IMR-90 (cell line): ENCODE measurements at regions not wholly inside any gene's neighbourhood (a gene's known extent, or its start where the extent isn't known, plus 50 kb on each side); places are given as distances from the start of the nearest gene placed in this dataset.
A peak's percentile ranks its signal among the peaks of the same experiment; 100 is the strongest.

ENCODE experiments used
- ATAC-seq: fragments of 200-7000 bp; cut with Tn5 transposase; 2 replicates; pipeline ENCODE4 v1.9.1; 2020; ENCODE audit warnings: low read depth, mild to moderate bottlenecking, moderate library complexity
- BruUV-seq: library from RNA; stranded (reverse); fragments of 400-500 nt; replicated peaks from 2 replicates; lab custom pipeline; 2021; lab: Mats Ljungman, UMichigan
- CTCF ChIA-PET: fragments of 300-600 bp; formaldehyde crosslinking; extraction: SDS; loops from one replicate; lab custom pipeline; 2021; ENCODE audit warnings: antibody characterized with exemption; lab: Yijun Ruan, JAX
- POLR2A ChIA-PET: fragments of 300-600 bp; sonication (Branson Sonifier 250); formaldehyde crosslinking; loops from one replicate; lab custom pipeline; 2022; ENCODE audit warnings: antibody characterized with exemption; ENCODE audit not compliant: unreplicated experiment; lab: Charles Lee
- DNase-seq: peaks from one replicate; pipeline ENCODE4 v3.0.0; 2013
- H2AFZ ChIP-seq: replicated peaks from 2 replicates; pipeline ENCODE3; 2013; ENCODE audit warnings: low read length, mild to moderate bottlenecking; ENCODE audit not compliant: poor library complexity
- H2AK5ac ChIP-seq: 2 replicates; pipeline ENCODE4 v1.6.1; 2013; ENCODE audit warnings: low read depth, low read length, inconsistent platforms
- H2AK9ac ChIP-seq: replicated peaks from 2 replicates; pipeline ENCODE3; 2013; ENCODE audit warnings: mild to moderate bottlenecking, low read depth, low read length, moderate library complexity; ENCODE audit not compliant: poor library complexity
- H2BK120ac ChIP-seq: 2 replicates; pipeline ENCODE4 v1.6.1; 2013; ENCODE audit warnings: low read depth, low read length, inconsistent platforms
- H2BK15ac ChIP-seq: 3 replicates; pipeline ENCODE4 v1.6.1; 2013; ENCODE audit warnings: low read depth, low read length, inconsistent platforms
- H2BK20ac ChIP-seq: 2 replicates; pipeline ENCODE4 v1.6.1; 2013; ENCODE audit warnings: low read depth, mild to moderate bottlenecking, inconsistent platforms, low read length, moderate library complexity
- H2BK5ac ChIP-seq: 2 replicates; pipeline ENCODE4 v1.6.1; 2013; ENCODE audit warnings: mild to moderate bottlenecking, low read depth, low read length, inconsistent platforms; ENCODE audit not compliant: poor library complexity, severe bottlenecking
- H3K14ac ChIP-seq: replicated peaks from 2 replicates; pipeline ENCODE4 v1.6.1; 2013; ENCODE audit warnings: low read depth, low read length, inconsistent platforms
- H3K18ac ChIP-seq: 2 replicates; pipeline ENCODE4 v1.6.1; 2013; ENCODE audit warnings: low read depth, low read length, control low read depth
- H3K23ac ChIP-seq: 2 replicates; pipeline ENCODE4 v1.6.1; 2013; ENCODE audit warnings: low read depth, low read length, inconsistent platforms
- H3K27ac ChIP-seq: 2 replicates; pipeline ENCODE4 v1.5.1; 2013; ENCODE audit warnings: mild to moderate bottlenecking, control low read depth, low read length; ENCODE audit not compliant: insufficient read depth
- H3K27me3 ChIP-seq: 2 replicates; pipeline ENCODE4 v1.6.1; 2013; ENCODE audit warnings: low read length; ENCODE audit not compliant: control insufficient read depth, insufficient read depth
- H3K36me3 ChIP-seq: 2 replicates; pipeline ENCODE4 v1.6.1; 2013; ENCODE audit warnings: low read length, mixed read lengths; ENCODE audit not compliant: control insufficient read depth, insufficient read depth
- H3K4ac ChIP-seq: 2 replicates; pipeline ENCODE4 v1.6.1; 2013; ENCODE audit warnings: low read depth, low read length, inconsistent platforms
- H3K4me1 ChIP-seq: 2 replicates; pipeline ENCODE4 v1.6.1; 2013; ENCODE audit warnings: low read length, mixed read lengths; ENCODE audit not compliant: control insufficient read depth, insufficient read depth
- H3K4me2 ChIP-seq: 2 replicates; pipeline ENCODE4 v1.6.1; 2013; ENCODE audit warnings: low read depth, mild to moderate bottlenecking, control low read depth, low read length, moderate library complexity
- H3K4me3 ChIP-seq: 2 replicates; pipeline ENCODE4 v1.5.1; 2013; ENCODE audit warnings: low read depth, mild to moderate bottlenecking, control low read depth, low read length, moderate library complexity; ENCODE audit not compliant: insufficient read depth
- H3K56ac ChIP-seq: 2 replicates; pipeline ENCODE4 v1.6.1; 2013; ENCODE audit warnings: low read length, inconsistent platforms; ENCODE audit not compliant: insufficient read depth; ENCODE audit errors: extremely low read depth
- H3K79me1 ChIP-seq, 2 experiments: 2 replicates each; pipeline ENCODE4 v1.6.1; 2013; ENCODE audit warnings: low read length in 2 of 2, inconsistent platforms in 1 of 2, low read depth in 1 of 2
- H3K9ac ChIP-seq: 2 replicates; pipeline ENCODE4 v1.6.1; 2013; ENCODE audit warnings: low read depth, low read length, control low read depth
- H3K9me1 ChIP-seq: 2 replicates; pipeline ENCODE4 v1.6.1; 2013; ENCODE audit warnings: low read length, inconsistent platforms; ENCODE audit not compliant: insufficient read depth
- H3K9me3 ChIP-seq: 2 replicates; pipeline ENCODE4 v1.6.1; 2013; ENCODE audit warnings: low read length; ENCODE audit not compliant: control insufficient read depth, insufficient read depth
- H4K20me1 ChIP-seq: 2 replicates; pipeline ENCODE4 v1.6.1; 2013; ENCODE audit warnings: low read length, inconsistent platforms; ENCODE audit not compliant: insufficient read depth
- H4K5ac ChIP-seq: 2 replicates; pipeline ENCODE4 v1.6.1; 2013; ENCODE audit warnings: mild to moderate bottlenecking, low read depth, low read length, control low read depth
- H4K8ac ChIP-seq, 2 experiments: 2 replicates each; pipeline ENCODE4 v1.6.1; 2013; ENCODE audit warnings: low read depth in 2 of 2, low read length in 2 of 2, control low read depth in 1 of 2, inconsistent platforms in 1 of 2
- H4K91ac ChIP-seq: 2 replicates; pipeline ENCODE4 v1.6.1; 2013; ENCODE audit warnings: low read depth, low read length, inconsistent platforms; ENCODE audit not compliant: insufficient read depth
- BHLHE40 ChIP-seq: fragments of 150-350 bp; IDR thresholded peaks from 2 replicates; pipeline ENCODE4 v1.6.1; 2016; ENCODE audit warnings: mild to moderate bottlenecking, low read depth, low read length
- CEBPB ChIP-seq: IDR thresholded peaks from 2 replicates; pipeline ENCODE4 v1.6.1; 2012; ENCODE audit warnings: low read depth, low read length, improper control_type of control experiment
- CHD1 ChIP-seq: IDR thresholded peaks from 2 replicates; pipeline ENCODE4 v1.6.1; 2012; ENCODE audit warnings: low read depth, low read length, improper control_type of control experiment
- FOS ChIP-seq: fragments of 150-350 bp; IDR thresholded peaks from 2 replicates; pipeline ENCODE4 v1.6.1; 2016; ENCODE audit warnings: low read depth, low read length
- MAFK ChIP-seq: IDR thresholded peaks from 2 replicates; pipeline ENCODE4 v1.6.1; 2012; ENCODE audit warnings: low read depth, low read length, improper control_type of control experiment
- MAZ ChIP-seq: IDR thresholded peaks from 2 replicates; pipeline ENCODE4 v1.6.1; 2012; ENCODE audit warnings: low read depth, mild to moderate bottlenecking, low read length, improper control_type of control experiment, moderate library complexity, borderline replicate concordance
- MXI1 ChIP-seq: IDR thresholded peaks from 2 replicates; pipeline ENCODE4 v1.6.1; 2012; ENCODE audit warnings: low read depth, mild to moderate bottlenecking, low read length, moderate library complexity, borderline replicate concordance
- NFE2L2 ChIP-seq: fragments of 150-350 bp; IDR thresholded peaks from 2 replicates; pipeline ENCODE4 v1.6.1; 2016; ENCODE audit warnings: low read depth, mild to moderate bottlenecking, low read length
- POLR2A ChIP-seq: IDR thresholded peaks from 2 replicates; pipeline ENCODE4 v1.6.1; 2012; ENCODE audit warnings: mild to moderate bottlenecking, low read depth, low read length
- RAD21 ChIP-seq: IDR thresholded peaks from 2 replicates; pipeline ENCODE4 v1.6.1; 2012; ENCODE audit warnings: low read length, improper control_type of control experiment
- RCOR1 ChIP-seq: IDR thresholded peaks from 2 replicates; pipeline ENCODE4 v1.6.1; 2012; ENCODE audit warnings: mild to moderate bottlenecking, low read length, improper control_type of control experiment; ENCODE audit not compliant: insufficient replicate concordance
- RFX5 ChIP-seq: IDR thresholded peaks from 2 replicates; pipeline ENCODE4 v1.8.0; 2012; ENCODE audit warnings: low read depth, mild to moderate bottlenecking, low read length, moderate library complexity
- SMC3 ChIP-seq: fragments of 150-350 bp; IDR thresholded peaks from 2 replicates; pipeline ENCODE4 v1.6.1; 2016; ENCODE audit warnings: low read depth, mild to moderate bottlenecking, antibody characterized with exemption, low read length, moderate library complexity
- WGBS, 2 experiments: methylation state at CpG; one replicate each; pipeline versions ENCODE4 v1.1.5 to v1.1.7; 2013; ENCODE audit warnings: missing lambda C conversion rate in 2 of 2; ENCODE audit not compliant: insufficient read length in 1 of 2; ENCODE audit errors: extremely low coverage in 2 of 2; 5-methylcytosine and 5-hydroxymethylcytosine counted together
- dilution Hi-C: fragments of 300-500 bp; cut with HindIII; formaldehyde crosslinking; loops from one replicate; pipeline ENCODE4 v1.14.3; 2018; ENCODE audit warnings: low sequenced_read_pairs; ENCODE audit not compliant: unreplicated experiment
- in situ Hi-C: fragments of 300-500 bp; cut with MboI; formaldehyde crosslinking; loops from 3 replicates; pipeline ENCODE4 v1.14.3; 2019; ENCODE audit warnings: low sequenced_read_pairs, inconsistent platforms, mixed read lengths
- intact Hi-C: fragments of 100-400 bp; cut with micrococcal nuclease; formaldehyde crosslinking; loops from 2 replicates; pipeline ENCODE4 v1.10.0; 2022
- TF ChIP-seq, protein P1 (sequence below): conservative IDR thresholded peaks from 2 replicates; pipeline ENCODE4 v1.5.1; 2012; ENCODE audit warnings: mild to moderate bottlenecking, low read depth, low read length, improper control_type of control experiment
- TF ChIP-seq, protein P2 (sequence below): fragments of 150-350 bp; IDR thresholded peaks from 2 replicates; pipeline ENCODE4 v1.6.1; 2017; ENCODE audit warnings: mild to moderate bottlenecking, antibody characterized with exemption, low read length, low read depth
- TF ChIP-seq, protein P3 (sequence below): fragments of 150-350 bp; IDR thresholded peaks from 2 replicates; pipeline ENCODE4 v1.6.1; 2016; ENCODE audit warnings: low read depth, mild to moderate bottlenecking, low read length, moderate library complexity, borderline replicate concordance

DNA sequence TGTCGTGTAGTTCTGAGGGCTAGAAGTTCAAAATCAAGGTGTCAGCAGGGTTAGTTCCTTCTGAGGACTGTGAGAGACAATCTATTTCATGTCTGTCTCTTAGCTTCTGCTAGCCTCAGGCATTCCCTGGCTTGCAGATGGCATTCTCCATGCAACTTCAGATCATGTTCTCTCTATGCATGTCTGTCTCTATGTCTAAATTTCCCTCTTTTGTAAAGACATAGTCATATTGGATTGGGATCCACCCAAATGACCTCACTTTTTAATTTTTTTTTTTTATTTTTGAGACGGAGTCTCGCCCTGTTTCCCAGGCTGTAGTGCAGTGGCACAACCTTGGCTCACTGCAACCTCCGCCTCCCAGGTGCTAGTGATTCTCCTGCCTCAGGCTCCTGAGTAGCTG, 104.6 kb downstream of the RAP2B start:
- no peak overlapping the region for H3K23ac ChIP-seq
- no peak overlapping the region for H3K4me2 ChIP-seq
- no CpG with 5 or more reads among the region's 4 CpGs for WGBS, 2 experiments
- H2BK20ac ChIP-seq = 0 out of 2 replicates have a peak overlapping the region, but pooled peaks have one; percentile 35
- no TSS peak for BruUV-seq
- no peaks in the 10 kb centered on the region for H3K79me1 ChIP-seq
- H2AK9ac ChIP-seq = no peak overlapping the region
- no peak overlapping the region for H4K8ac ChIP-seq
- H3K18ac ChIP-seq = no peak overlapping the region
- intact Hi-C loops (no loop called here), in situ Hi-C loops (no loop called here), dilution Hi-C loops (no loop called here)
- no peaks in the 10 kb centered on the region for H3K36me3 ChIP-seq
- H4K91ac ChIP-seq = no peak overlapping the region
- H3K56ac ChIP-seq = no peak overlapping the region
- ChIA-PET CTCF (interaction anchor here (0.7 to 1.0 kb wide), 2 partner anchors 9 to 403 kb away, joined by 4 to 9 read pairs; no protein-coding TSS in a partner anchor), POLR2A (no interaction called here)
- no peak overlapping the region for H3K9ac ChIP-seq
- H3K27me3 ChIP-seq = no peaks in the 10 kb centered on the region
- H2BK15ac ChIP-seq = no peak overlapping the region
- no peaks in the 10 kb centered on the region for H3K9me1 ChIP-seq
- no peak overlapping the region for H3K14ac ChIP-seq
- no peak overlapping the region for H4K5ac ChIP-seq
- no peak for DNase-seq
- TF ChIP-seq CHD1 = no peak
- no peak for TF ChIP-seq RAD21
- TF ChIP-seq MAZ = no peak
- TF ChIP-seq MXI1 = no peak
- no peak for TF ChIP-seq FOS
- TF ChIP-seq, protein P1, sequence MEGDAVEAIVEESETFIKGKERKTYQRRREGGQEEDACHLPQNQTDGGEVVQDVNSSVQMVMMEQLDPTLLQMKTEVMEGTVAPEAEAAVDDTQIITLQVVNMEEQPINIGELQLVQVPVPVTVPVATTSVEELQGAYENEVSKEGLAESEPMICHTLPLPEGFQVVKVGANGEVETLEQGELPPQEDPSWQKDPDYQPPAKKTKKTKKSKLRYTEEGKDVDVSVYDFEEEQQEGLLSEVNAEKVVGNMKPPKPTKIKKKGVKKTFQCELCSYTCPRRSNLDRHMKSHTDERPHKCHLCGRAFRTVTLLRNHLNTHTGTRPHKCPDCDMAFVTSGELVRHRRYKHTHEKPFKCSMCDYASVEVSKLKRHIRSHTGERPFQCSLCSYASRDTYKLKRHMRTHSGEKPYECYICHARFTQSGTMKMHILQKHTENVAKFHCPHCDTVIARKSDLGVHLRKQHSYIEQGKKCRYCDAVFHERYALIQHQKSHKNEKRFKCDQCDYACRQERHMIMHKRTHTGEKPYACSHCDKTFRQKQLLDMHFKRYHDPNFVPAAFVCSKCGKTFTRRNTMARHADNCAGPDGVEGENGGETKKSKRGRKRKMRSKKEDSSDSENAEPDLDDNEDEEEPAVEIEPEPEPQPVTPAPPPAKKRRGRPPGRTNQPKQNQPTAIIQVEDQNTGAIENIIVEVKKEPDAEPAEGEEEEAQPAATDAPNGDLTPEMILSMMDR = no peak
- TF ChIP-seq BHLHE40 = no peak
- TF ChIP-seq NFE2L2 = no peak
- no peak for TF ChIP-seq SMC3
- TF ChIP-seq POLR2A = no peak
- TF ChIP-seq CEBPB = no peak
- TF ChIP-seq, protein P2, sequence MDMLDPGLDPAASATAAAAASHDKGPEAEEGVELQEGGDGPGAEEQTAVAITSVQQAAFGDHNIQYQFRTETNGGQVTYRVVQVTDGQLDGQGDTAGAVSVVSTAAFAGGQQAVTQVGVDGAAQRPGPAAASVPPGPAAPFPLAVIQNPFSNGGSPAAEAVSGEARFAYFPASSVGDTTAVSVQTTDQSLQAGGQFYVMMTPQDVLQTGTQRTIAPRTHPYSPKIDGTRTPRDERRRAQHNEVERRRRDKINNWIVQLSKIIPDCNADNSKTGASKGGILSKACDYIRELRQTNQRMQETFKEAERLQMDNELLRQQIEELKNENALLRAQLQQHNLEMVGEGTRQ = no peak
- no peak for TF ChIP-seq RCOR1
- TF ChIP-seq, protein P3, sequence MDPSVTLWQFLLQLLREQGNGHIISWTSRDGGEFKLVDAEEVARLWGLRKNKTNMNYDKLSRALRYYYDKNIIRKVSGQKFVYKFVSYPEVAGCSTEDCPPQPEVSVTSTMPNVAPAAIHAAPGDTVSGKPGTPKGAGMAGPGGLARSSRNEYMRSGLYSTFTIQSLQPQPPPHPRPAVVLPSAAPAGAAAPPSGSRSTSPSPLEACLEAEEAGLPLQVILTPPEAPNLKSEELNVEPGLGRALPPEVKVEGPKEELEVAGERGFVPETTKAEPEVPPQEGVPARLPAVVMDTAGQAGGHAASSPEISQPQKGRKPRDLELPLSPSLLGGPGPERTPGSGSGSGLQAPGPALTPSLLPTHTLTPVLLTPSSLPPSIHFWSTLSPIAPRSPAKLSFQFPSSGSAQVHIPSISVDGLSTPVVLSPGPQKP = no peak
- no peak for TF ChIP-seq RFX5
- no peak for TF ChIP-seq MAFK
- no peak overlapping the region for H2AK5ac ChIP-seq
- no peaks in the 10 kb centered on the region for H4K20me1 ChIP-seq
- H2BK120ac ChIP-seq = no peak overlapping the region
- no peaks in the 10 kb centered on the region for H3K9me3 ChIP-seq
- no peak overlapping the region for H2AFZ ChIP-seq
- no peak overlapping the region for H3K4ac ChIP-seq
- H3K4me1 ChIP-seq = no peaks in the 10 kb centered on the region
- no peak overlapping the region for H3K4me3 ChIP-seq
- H3K27ac ChIP-seq = no peak overlapping the region
- H2BK5ac ChIP-seq = no peak overlapping the region
- ATAC-seq = no peak
